Fibroblast of mammary gland (primary cell): ENCODE measurements at regions not wholly inside any gene's neighbourhood (a gene's known extent, or its start where the extent isn't known, plus 50 kb on each side); places are given as distances from the start of the nearest gene placed in this dataset.
"Not testable (repeated sequence)": the region's sequence is repeated elsewhere in the genome, so short reads cannot be mapped to it uniquely, and the experiment has no call there.

Experiments
- DNase-seq: peaks from one replicate; pipeline ENCODE4 v3.0.0-alpha.2; 2010; ENCODE audit warnings: low read depth
- H3K4me3 ChIP-seq: 2 replicates; pipeline ENCODE4 v1.5.1; 2011; ENCODE audit warnings: low read depth, mild to moderate bottlenecking, low read length, moderate library complexity; ENCODE audit not compliant: control insufficient read depth
- CTCF ChIP-seq: conservative IDR thresholded peaks from 2 replicates; pipeline ENCODE4 v1.5.1; 2011; ENCODE audit warnings: low read depth, low read length, inconsistent platforms; ENCODE audit not compliant: control insufficient read depth, insufficient read depth

DNA sequence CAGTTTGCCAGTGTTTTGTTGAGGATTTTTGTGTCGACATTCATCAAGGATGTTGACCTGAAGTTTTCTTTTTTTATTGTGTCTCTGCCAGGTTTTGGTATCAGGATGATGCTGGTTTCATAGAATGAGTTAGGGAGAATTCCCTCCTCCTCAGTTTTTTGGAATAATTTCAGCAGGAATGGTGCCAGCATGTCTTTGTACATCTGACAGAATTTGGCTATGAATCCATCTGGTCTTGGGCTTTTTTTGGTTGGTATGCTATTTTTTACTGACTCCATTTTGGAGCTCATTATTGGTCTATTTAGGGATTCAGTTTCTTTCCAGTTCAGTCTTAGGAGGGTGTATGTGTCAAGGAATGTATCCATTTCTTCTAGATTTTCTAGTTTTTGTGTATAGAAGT, 320.0 kb upstream of the PPP2R3A start:
- DNase-seq: no peak
- no peak for TF ChIP-seq CTCF
- no peak overlapping the region for H3K4me3 ChIP-seq

- no peak for DNase-seq
- H3K4me3 ChIP-seq: no peak overlapping the region
- TF ChIP-seq CTCF: no peak
Observed at GRCh38 chr3:135646873-135647272, 318.7 kb upstream of the PPP2R3A start.

GRCh38 chr3:135649361-135649760, 316.2 kb upstream of the PPP2R3A start:
- no peak for TF ChIP-seq CTCF
- DNase-seq: no peak
- no peak overlapping the region for H3K4me3 ChIP-seq

DNA sequence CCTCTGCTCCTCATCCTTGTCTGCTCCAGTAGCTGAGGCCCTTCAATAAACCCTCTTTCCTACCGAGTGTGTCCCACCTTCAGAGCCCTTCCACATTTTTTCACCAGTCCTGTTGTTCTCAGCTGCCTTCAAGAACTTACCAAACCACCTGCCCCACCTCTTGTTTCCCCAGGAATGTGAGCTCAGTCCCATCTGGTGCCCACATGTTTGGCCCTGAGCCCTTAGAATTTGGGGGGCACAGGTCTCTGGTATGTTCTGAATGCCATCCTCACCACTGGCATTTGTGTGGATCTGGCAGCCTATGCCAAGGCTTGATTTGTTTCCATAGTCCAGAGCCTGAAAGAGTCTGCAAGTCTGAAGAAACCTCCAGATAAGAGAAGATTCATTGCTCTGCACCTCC, 315.2 kb upstream of the PPP2R3A start:
- no peak for TF ChIP-seq CTCF
- H3K4me3 ChIP-seq: no peak overlapping the region
- DNase-seq: no peak

GRCh38 chr3:135652388-135652787, 313.1 kb upstream of the PPP2R3A start:
- no peak for TF ChIP-seq CTCF
- DNase-seq: no peak
- no peak overlapping the region for H3K4me3 ChIP-seq

DNA sequence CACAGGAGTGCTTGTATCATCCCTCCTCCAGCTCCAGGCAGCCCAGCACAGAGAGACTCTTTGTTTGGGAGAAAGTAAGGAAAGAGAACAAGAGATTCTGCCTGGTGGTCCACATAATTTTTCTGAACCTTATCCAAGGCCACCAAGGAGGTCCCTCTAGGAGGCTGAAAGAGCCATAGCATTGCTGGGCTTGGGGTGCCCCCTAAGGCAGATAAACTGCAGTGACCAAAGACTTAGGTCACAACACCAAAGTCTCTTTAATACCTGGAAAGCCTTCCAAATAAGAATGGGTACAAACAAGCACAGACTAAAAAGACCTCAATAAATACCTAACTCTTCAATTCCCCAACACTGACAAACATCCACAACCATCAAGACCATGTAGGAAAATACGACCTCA, 310.2 kb upstream of the PPP2R3A start:
- H3K4me3 ChIP-seq: no peak overlapping the region
- no peak for DNase-seq
- no peak for TF ChIP-seq CTCF

- H3K4me3 ChIP-seq, DNase-seq: not testable (repeated sequence)
Observed at GRCh38 chr3:135658451-135658850, 307.1 kb upstream of the PPP2R3A start.
